ENCODE measurements at regions not wholly inside any gene's neighbourhood (a gene's known extent, or its start where the extent isn't known, plus 50 kb on each side); places are given as distances from the start of the nearest gene placed in this dataset.

GRCh38 chr5:67974054-67974453 is 241.5 kb upstream of the PIK3R1 start:
- H3K27me3 Mint-ChIP-seq, result no peaks in the 10 kb centered on the region
- no peak for DNase-seq
- H3K27ac ChIP-seq (ENCODE audit: low read depth, low read length), result no peak overlapping the region
- H3K27me3 ChIP-seq (ENCODE audit: insufficient read depth, low read length), result no peaks in the 10 kb centered on the region
- H3K4me3 Mint-ChIP-seq, result no peak overlapping the region
- no peaks in the 10 kb centered on the region for H3K36me3 ChIP-seq (ENCODE audit: insufficient read depth, low read length)
- ChIA-PET CTCF (ENCODE audit: partially characterized antibody) (no interaction called here), POLR2A (ENCODE audit: partially characterized antibody) (no interaction called here)
- intact Hi-C loops (cut with micrococcal nuclease), result no loop called here
- H3K4me1 Mint-ChIP-seq, result no peaks in the 10 kb centered on the region
- no peaks in the 10 kb centered on the region for H3K4me1 ChIP-seq (ENCODE audit: insufficient read depth, low read length)
- H3K36me3 Mint-ChIP-seq, result no peaks in the 10 kb centered on the region
- H3K9me3 Mint-ChIP-seq, result no peaks in the 10 kb centered on the region
- no peak overlapping the region for H3K4me3 ChIP-seq (ENCODE audit: low read length in 2 of 2)
- no peak overlapping the region for H3K27ac Mint-ChIP-seq
- H3K9me3 ChIP-seq (ENCODE audit: control insufficient read depth in 1 of 2, low read length in 2 of 2), result no peaks in the 10 kb centered on the region

GRCh38 chr5:67971971-67972821 is 243.4 kb upstream of the PIK3R1 start:
- Mint-ChIP-seq H3K27ac (no peak overlapping the region), H3K4me1 (no peaks in the 10 kb centered on the region), H3K4me3 (no peak overlapping the region), H3K36me3 (no peaks in the 10 kb centered on the region), H3K27me3 (no peaks in the 10 kb centered on the region), H3K9me3 (no peaks in the 10 kb centered on the region)
- H3K27ac ChIP-seq (ENCODE audit: low read depth, low read length), result no peak overlapping the region
- no peak for DNase-seq
- H3K4me3 ChIP-seq (ENCODE audit: low read length in 2 of 2), result no peak overlapping the region
- H3K9me3 ChIP-seq (ENCODE audit: control insufficient read depth in 1 of 2, low read length in 2 of 2), result no peaks in the 10 kb centered on the region
- ChIA-PET CTCF (ENCODE audit: partially characterized antibody) (no interaction called here), POLR2A (ENCODE audit: partially characterized antibody) (no interaction called here)
- no peaks in the 10 kb centered on the region for H3K36me3 ChIP-seq (ENCODE audit: insufficient read depth, low read length)
- no peaks in the 10 kb centered on the region for H3K27me3 ChIP-seq (ENCODE audit: insufficient read depth, low read length)
- no peaks in the 10 kb centered on the region for H3K4me1 ChIP-seq (ENCODE audit: insufficient read depth, low read length)
- intact Hi-C loops (cut with micrococcal nuclease), result no loop called here

- intact Hi-C loops (cut with micrococcal nuclease), result no loop called here
- DNase-seq, result no peak
- no peaks in the 10 kb centered on the region for H3K4me1 Mint-ChIP-seq
- H3K4me1 ChIP-seq (ENCODE audit: insufficient read depth, low read length), result no peaks in the 10 kb centered on the region
- H3K4me3 ChIP-seq (ENCODE audit: low read length in 2 of 2), result no peak overlapping the region
- no peak overlapping the region for H3K27ac ChIP-seq (ENCODE audit: low read depth, low read length)
- ChIA-PET CTCF (ENCODE audit: partially characterized antibody) (no interaction called here), POLR2A (ENCODE audit: partially characterized antibody) (no interaction called here)
- no peaks in the 10 kb centered on the region for H3K36me3 ChIP-seq (ENCODE audit: insufficient read depth, low read length)
- no peaks in the 10 kb centered on the region for H3K9me3 ChIP-seq (ENCODE audit: control insufficient read depth in 1 of 2, low read length in 2 of 2)
- no peaks in the 10 kb centered on the region for H3K9me3 Mint-ChIP-seq
- H3K36me3 Mint-ChIP-seq, result no peaks in the 10 kb centered on the region
- H3K27ac Mint-ChIP-seq, result no peak overlapping the region
- H3K27me3 ChIP-seq (ENCODE audit: insufficient read depth, low read length), result no peaks in the 10 kb centered on the region
- no peak overlapping the region for H3K4me3 Mint-ChIP-seq
- H3K27me3 Mint-ChIP-seq, result no peaks in the 10 kb centered on the region
Measured at GRCh38 chr5:67971223-67971830, 244.2 kb upstream of the PIK3R1 start.

GRCh38 chr5:67969631-67970030 is 245.9 kb upstream of the PIK3R1 start:
- Mint-ChIP-seq H3K36me3 (no peaks in the 10 kb centered on the region), H3K27ac (no peak overlapping the region), H3K4me1 (no peaks in the 10 kb centered on the region), H3K27me3 (no peaks in the 10 kb centered on the region), H3K9me3 (no peaks in the 10 kb centered on the region), H3K4me3 (no peak overlapping the region)
- H3K4me1 ChIP-seq (ENCODE audit: insufficient read depth, low read length), result no peaks in the 10 kb centered on the region
- no peak overlapping the region for H3K27ac ChIP-seq (ENCODE audit: low read depth, low read length)
- intact Hi-C loops (cut with micrococcal nuclease), result no loop called here
- ChIA-PET POLR2A (ENCODE audit: partially characterized antibody) (no interaction called here), CTCF (ENCODE audit: partially characterized antibody) (no interaction called here)
- H3K4me3 ChIP-seq (ENCODE audit: low read length in 2 of 2), result no peak overlapping the region
- no peaks in the 10 kb centered on the region for H3K27me3 ChIP-seq (ENCODE audit: insufficient read depth, low read length)
- no peak for DNase-seq
- no peaks in the 10 kb centered on the region for H3K36me3 ChIP-seq (ENCODE audit: insufficient read depth, low read length)
- no peaks in the 10 kb centered on the region for H3K9me3 ChIP-seq (ENCODE audit: control insufficient read depth in 1 of 2, low read length in 2 of 2)

- no peaks in the 10 kb centered on the region for H3K4me1 Mint-ChIP-seq
- Histone ChIP-seq H3K4me1 (ENCODE audit: insufficient read depth, low read length) (no peaks in the 10 kb centered on the region), H3K27ac (ENCODE audit: low read depth, low read length) (no peak overlapping the region), H3K9me3 (ENCODE audit: control insufficient read depth in 1 of 2, low read length in 2 of 2) (no peaks in the 10 kb centered on the region), H3K36me3 (ENCODE audit: insufficient read depth, low read length) (no peaks in the 10 kb centered on the region), H3K4me3 (ENCODE audit: low read length in 2 of 2) (no peak overlapping the region), H3K27me3 (ENCODE audit: insufficient read depth, low read length) (no peaks in the 10 kb centered on the region)
- intact Hi-C loops (cut with micrococcal nuclease), result no loop called here
- ChIA-PET CTCF (ENCODE audit: partially characterized antibody) (no interaction called here), POLR2A (ENCODE audit: partially characterized antibody) (no interaction called here)
- no peaks in the 10 kb centered on the region for H3K36me3 Mint-ChIP-seq
- no peak overlapping the region for H3K27ac Mint-ChIP-seq
- H3K4me3 Mint-ChIP-seq, result no peak overlapping the region
- H3K27me3 Mint-ChIP-seq, result no peaks in the 10 kb centered on the region
- DNase-seq, result no peak
- H3K9me3 Mint-ChIP-seq, result no peaks in the 10 kb centered on the region
Measured at GRCh38 chr5:67969176-67969575, 246.4 kb upstream of the PIK3R1 start.

- Mint-ChIP-seq H3K4me1 (no peaks in the 10 kb centered on the region), H3K9me3 (no peaks in the 10 kb centered on the region), H3K36me3 (no peaks in the 10 kb centered on the region), H3K4me3 (no peak overlapping the region), H3K27me3 (no peaks in the 10 kb centered on the region), H3K27ac (no peak overlapping the region)
- intact Hi-C loops (cut with micrococcal nuclease), result no loop called here
- Histone ChIP-seq H3K4me1 (ENCODE audit: insufficient read depth, low read length) (no peaks in the 10 kb centered on the region), H3K36me3 (ENCODE audit: insufficient read depth, low read length) (no peaks in the 10 kb centered on the region), H3K9me3 (ENCODE audit: control insufficient read depth in 1 of 2, low read length in 2 of 2) (no peaks in the 10 kb centered on the region), H3K4me3 (ENCODE audit: low read length in 2 of 2) (no peak overlapping the region), H3K27me3 (ENCODE audit: insufficient read depth, low read length) (no peaks in the 10 kb centered on the region), H3K27ac (ENCODE audit: low read depth, low read length) (no peak overlapping the region)
- POLR2A ChIA-PET (ENCODE audit: partially characterized antibody), result no interaction called here
- no peak for DNase-seq
- CTCF ChIA-PET (ENCODE audit: partially characterized antibody), result no interaction called here
Measured at GRCh38 chr5:67966712-67967111, 248.8 kb upstream of the PIK3R1 start.

GRCh38 chr5:67964619-67965018 is 250.9 kb upstream of the PIK3R1 start:
- no peak for DNase-seq
- Histone ChIP-seq H3K27ac (ENCODE audit: low read depth, low read length) (no peak overlapping the region), H3K4me3 (ENCODE audit: low read length in 2 of 2) (no peak overlapping the region), H3K4me1 (ENCODE audit: insufficient read depth, low read length) (no peaks in the 10 kb centered on the region), H3K9me3 (ENCODE audit: control insufficient read depth in 1 of 2, low read length in 2 of 2) (no peaks in the 10 kb centered on the region), H3K36me3 (ENCODE audit: insufficient read depth, low read length) (no peaks in the 10 kb centered on the region), H3K27me3 (ENCODE audit: insufficient read depth, low read length) (no peaks in the 10 kb centered on the region)
- intact Hi-C loops (cut with micrococcal nuclease), result no loop called here
- Mint-ChIP-seq H3K36me3 (no peaks in the 10 kb centered on the region), H3K27ac (no peak overlapping the region), H3K4me1 (no peaks in the 10 kb centered on the region), H3K27me3 (no peaks in the 10 kb centered on the region), H3K9me3 (no peaks in the 10 kb centered on the region), H3K4me3 (no peak overlapping the region)
- POLR2A ChIA-PET (ENCODE audit: partially characterized antibody), result no interaction called here
- CTCF ChIA-PET (ENCODE audit: partially characterized antibody), result no interaction called here
